ENCODE measurements at regions not wholly inside any gene's neighbourhood (a gene's known extent, or its start where the extent isn't known, plus 50 kb on each side); places are given as distances from the start of the nearest gene placed in this dataset.

- TF ChIP-seq EZH2 (IDR thresholded peaks at IDR 0.05; ENCODE audit: insufficient read depth, low read length) (no peak), CTCF (IDR thresholded peaks at IDR 0.05; ENCODE audit: insufficient read depth, low read depth, low read length) (no peak)
These were observed 187.9 kb upstream of the MALRD1 start for GRCh38 chr10:18860631-18861240.
